ENCODE measurements at regions not wholly inside any gene's neighbourhood (a gene's known extent, or its start where the extent isn't known, plus 50 kb on each side); places are given as distances from the start of the nearest gene placed in this dataset.
"Not testable (repeated sequence)": the region's sequence is repeated elsewhere in the genome, so short reads cannot be mapped to it uniquely, and the experiment has no call there.

- no peak for DNase-seq (ENCODE audit: low spot score)
Observed at GRCh38 chrX:122047261-122047660, 999.9 kb downstream of the GLUD2 start.

DNA sequence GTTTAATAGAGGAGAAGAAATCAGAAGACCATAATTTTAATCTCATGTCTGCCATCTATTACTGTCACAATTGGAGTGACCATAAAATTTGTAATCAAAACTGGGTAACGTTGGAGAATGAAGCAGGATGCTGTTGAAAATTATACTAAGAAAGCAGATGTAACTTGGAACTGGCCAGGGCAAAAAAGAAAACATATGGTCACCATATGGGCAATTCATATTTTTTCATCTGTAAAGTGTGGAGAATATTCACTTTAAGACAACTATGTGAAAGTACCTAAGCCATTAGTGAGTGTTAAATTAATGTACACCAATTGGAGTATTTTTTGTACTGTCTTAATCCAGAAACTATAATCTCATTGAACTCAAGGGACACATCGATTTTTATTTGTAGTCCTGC, 1008.0 kb downstream of the GLUD2 start:
- no peak for DNase-seq (ENCODE audit: low spot score)

DNA sequence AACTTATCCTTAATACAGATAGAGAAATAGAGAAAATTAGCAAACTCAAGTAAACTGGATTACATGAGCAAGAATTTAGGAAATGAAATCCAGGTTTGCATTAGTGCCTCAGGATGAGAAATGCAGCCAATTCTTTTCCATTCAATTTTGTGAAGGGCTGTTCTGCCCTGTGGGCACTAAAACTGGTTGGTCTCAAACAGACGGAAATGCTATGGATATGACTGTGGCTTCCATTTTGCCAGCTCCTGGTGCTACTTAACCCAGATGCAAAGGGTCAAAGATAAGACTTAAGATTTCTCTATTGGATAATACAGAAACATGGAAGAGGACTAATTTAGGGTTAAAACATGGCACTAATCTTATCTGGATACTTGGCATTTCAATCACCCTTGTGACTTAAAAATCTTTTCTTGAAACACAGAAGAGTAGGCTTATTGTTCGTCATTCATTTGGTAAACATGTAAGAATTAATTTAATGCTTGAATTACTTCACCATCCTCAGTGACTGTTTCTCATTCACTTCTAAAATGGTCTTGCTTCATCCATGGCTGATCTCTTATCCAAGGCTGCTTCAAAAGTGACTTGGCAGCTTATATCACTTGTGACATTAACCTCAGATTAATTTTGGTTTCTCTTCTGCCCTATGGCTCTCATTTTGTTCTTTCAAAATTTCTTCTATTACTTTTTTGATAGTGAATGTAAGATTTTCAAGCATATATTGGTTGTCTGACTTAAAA, 1008.7 kb downstream of the GLUD2 start:
- no peak for DNase-seq (ENCODE audit: low spot score)

GRCh38 chrX:122076241-122076640, 1028.8 kb downstream of the GLUD2 start:
- DNase-seq (ENCODE audit: low spot score), result no peak

DNA sequence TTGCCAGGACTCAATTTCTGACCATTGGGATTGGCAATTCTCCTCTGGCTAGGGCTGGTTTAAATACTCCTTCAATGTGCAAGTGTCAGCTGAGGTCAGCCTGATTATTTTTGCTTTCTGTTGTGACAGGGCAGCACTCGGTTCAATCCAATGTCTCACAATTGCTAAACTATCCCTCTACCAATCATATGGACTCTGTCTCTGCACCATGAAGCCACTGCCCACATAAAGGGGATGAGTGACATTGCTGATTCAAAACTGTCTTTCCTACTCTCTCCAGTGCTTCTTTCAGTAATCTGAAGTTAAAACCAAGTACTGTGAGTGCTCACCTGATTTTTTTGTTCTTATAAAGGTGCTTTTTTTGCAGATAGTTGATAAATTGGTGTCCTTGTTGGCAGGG, 1030.7 kb downstream of the GLUD2 start:
- DNase-seq (ENCODE audit: low spot score), result no peak

- no peak for DNase-seq (ENCODE audit: low spot score)
Observed at GRCh38 chrX:122087341-122087740, 1039.9 kb downstream of the GLUD2 start.

DNA sequence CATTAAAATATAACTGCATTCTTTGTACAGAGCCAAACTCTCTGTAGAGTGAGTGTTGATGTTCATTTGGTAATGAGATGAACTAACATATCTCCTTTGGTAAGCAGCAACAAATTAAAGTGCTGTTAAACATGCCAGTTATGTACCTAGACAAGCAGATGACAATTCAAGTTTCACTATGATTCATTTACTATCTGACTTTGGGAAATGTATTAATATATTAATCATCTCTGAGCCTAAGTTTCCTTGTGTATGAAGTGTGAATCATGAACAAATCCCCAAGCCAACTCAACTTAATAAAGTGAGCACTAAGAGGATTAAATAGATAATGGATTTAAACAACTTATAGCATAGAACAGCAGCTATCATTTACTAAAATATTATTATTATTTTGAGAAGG, 1044.2 kb downstream of the GLUD2 start:
- DNase-seq (ENCODE audit: low spot score), result no peak

GRCh38 chrX:122092360-122092759, 1045.0 kb downstream of the GLUD2 start:
- no peak for DNase-seq (ENCODE audit: low spot score)

GRCh38 chrX:122092978-122093377, 1045.6 kb downstream of the GLUD2 start:
- DNase-seq (ENCODE audit: low spot score), result no peak

GRCh38 chrX:122094611-122095010, 1047.2 kb downstream of the GLUD2 start:
- DNase-seq (ENCODE audit: low spot score), result no peak

DNA sequence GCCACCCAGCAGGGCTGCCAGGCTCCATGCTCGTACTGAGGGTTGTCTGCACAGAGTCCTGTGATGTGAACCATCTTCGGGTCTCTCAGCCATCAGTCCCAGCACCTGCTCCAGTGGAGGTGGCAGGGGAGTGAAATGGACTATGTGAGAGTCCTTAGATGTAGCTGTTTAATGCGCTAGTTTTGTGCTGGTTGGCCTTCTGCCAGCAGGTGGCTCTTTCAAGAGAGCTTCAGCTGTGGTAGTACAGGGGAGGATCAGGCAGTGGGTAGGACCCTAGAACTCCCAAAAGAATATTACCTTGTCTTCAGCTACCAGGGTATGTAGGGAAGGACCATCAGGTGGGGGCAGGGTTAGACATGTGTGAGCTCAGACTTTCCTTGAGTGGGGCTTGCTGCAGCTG, 1066.0 kb downstream of the GLUD2 start:
- DNase-seq (ENCODE audit: low spot score), result no peak

DNA sequence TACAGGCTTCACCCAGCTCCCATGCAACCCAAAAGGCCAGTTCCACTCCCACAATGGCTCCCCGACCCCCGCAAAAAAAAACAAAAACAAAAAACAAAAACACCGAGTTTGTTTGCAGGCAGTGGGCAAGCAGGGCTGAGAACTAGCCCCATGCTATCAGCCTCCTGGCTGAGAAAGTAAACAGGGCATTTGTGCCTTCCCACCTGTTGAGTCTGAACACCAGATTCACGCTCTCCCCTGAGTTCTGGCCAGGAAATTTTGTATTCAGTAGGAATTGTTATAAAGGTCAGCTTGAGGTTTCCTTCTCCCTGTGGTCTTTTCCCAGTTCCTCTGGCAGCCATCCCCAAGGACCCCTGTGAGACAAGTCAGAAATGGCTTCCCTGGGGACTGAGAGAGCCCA, 1066.5 kb downstream of the GLUD2 start:
- DNase-seq (ENCODE audit: low spot score), result no peak

DNA sequence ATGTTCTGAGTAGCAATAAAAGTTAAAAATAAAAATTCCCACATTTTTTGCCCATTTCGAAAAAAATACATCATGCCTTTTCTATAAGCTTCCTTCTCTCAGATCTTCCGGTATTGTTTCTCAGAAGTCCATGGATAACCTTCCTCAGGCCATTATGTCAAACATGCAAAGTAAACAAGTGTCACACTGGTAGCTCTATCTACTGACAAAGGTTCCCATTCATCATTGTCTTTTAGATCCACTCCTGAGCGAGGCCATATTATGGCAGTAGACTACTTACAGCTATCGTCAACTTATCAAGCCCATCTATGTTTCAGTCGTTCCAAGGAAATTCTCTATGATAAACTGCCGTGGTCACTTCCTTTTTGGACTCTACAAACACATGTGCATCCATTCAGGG, 1068.2 kb downstream of the GLUD2 start:
- no peak for DNase-seq (ENCODE audit: low spot score)

DNA sequence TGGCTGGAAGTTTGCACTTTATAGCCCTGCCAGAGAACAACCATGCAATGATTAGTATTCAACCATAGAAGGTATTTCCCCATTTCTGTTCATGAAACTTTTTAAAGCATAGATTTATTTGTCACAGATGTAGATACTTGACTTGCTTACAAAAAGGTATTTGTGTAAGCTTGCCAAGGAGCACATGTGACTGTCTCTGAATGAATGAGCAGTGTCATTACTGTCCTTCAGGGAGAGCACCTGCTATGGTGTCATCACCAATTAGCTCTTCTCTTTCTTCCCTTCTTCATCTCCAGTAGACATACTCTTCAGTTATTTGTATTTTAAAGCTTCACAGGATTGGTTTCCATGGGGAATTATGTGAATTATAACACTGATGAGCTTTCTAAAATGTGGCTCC, 1064.7 kb upstream of the GRIA3 start:
- no peak for DNase-seq (ENCODE audit: low spot score)

DNA sequence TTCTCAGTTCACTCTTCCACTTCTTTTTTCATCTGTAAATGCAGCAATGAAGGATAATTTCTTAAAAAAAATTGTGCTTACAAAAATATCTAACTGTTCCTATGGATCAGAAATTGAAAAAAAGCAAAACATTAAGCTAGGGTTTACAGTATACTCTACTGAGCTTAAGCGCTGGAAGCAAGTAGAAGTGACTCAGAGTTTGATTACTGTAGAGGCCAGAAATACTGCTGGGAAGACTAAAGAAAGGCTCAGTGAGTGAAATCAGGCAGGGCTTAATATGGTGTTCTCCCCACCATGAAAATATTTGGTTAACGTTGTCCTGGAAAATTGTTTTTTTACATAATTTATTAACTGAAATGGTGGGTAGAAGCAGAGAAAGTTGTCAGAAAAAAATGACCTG, 1061.8 kb upstream of the GRIA3 start:
- DNase-seq (ENCODE audit: low spot score), result no peak

- no peak for DNase-seq (ENCODE audit: low spot score)
Observed at GRCh38 chrX:122133478-122133877, 1050.6 kb upstream of the GRIA3 start.

DNA sequence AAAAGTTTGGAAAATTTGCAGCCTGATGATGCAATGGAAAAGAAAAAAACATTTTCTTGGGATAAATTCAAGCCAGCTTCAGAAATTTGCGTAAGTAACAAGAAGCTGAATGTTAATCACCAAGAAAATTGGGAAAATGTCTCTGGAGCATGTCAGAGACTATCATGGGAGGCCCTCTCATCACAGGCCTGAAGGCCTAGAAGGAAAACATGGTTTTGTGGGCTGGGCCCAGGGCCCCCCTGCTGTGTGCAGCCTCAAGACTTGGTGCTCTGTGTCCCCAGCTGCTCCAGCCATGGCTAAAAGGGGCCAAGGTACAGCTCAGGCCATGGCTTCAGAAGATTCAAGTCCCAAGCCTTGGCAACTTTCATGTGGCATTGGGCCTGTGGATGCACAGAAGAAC, 1049.8 kb upstream of the GRIA3 start:
- DNase-seq (ENCODE audit: low spot score), result no peak

DNA sequence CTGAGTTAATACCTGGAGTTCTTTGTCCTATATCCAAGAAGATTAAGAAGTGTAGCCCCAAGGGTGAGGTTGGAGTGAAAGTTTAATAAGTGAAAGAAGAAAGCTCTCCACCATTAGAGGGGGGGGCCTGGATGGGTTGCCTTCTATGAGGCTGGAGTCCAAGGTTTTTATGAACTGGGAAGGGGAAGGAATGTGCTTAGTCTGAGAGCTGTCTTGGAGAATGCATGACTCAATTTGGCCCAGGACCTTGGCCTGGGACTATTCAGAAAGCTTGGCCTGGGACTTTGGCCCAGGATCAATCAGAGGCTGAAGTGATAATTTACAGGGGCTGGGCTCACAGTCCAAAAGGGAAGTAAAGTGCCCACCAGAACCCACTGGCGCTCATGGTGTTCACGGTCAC, 1049.0 kb upstream of the GRIA3 start:
- no peak for DNase-seq (ENCODE audit: low spot score)

DNA sequence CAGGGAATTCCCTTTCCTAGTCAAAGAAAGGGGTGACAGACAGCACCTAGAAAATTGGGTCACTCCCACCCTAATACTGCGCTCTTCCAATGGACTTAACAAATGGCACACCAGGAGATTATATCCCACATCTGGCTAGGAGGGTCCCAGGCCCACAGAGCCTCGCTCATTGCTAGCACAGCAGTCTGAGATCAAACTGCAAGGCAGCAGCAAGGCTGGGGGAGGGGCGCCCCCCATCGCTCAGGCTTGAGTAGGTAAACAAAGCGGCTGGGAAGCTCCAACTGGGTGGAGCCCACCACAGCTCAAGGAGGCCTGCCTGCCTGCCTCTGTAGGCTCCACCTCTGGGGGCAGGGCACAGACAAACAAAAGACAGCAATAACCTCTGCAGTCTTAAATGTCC, 1043.9 kb upstream of the GRIA3 start:
- not testable (repeated sequence) for DNase-seq (ENCODE audit: low spot score)

DNA sequence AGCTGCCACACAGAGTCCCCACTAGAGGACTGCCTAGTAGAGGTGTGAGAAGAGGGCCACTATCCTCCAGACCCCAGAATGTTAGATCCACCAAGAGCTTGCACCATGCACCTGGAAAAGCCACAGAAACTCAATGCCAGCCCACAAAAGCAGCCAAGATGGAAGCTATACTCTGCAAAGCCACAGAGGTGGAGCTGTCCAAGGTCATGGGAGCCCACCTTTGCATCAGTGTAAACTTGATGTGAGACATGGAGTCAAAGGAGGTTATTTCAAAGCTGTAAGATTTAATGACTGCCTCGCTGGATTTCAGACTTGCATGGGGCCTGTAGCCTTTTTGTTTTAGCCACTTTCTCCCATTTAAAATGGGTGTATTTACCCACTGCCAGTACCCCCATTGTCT, 1030.1 kb upstream of the GRIA3 start:
- DNase-seq (ENCODE audit: low spot score), result no peak

DNA sequence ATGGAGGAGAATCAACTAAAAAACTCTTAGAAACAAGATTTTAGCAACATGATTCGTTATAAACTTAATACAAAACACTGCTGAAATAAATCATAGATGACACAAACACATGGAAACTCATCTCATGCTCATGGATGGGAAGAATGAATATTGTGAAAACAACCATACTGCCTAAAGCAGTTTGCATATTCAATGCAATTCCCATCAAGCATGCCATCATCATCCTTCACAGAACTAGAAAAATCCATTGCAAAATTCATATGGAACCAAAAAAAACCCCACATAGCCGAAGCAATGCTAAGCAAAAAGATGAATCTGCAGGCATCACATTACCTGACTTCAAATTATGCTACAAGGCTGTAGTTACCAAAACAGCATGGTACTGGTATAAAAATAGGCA, 1015.8 kb upstream of the GRIA3 start:
- DNase-seq (ENCODE audit: low spot score), result no peak

GRCh38 chrX:122184791-122185190, 999.3 kb upstream of the GRIA3 start:
- DNase-seq (ENCODE audit: low spot score), result no peak

GRCh38 chrX:122187069-122187713, 996.9 kb upstream of the GRIA3 start:
- no peak for DNase-seq (ENCODE audit: low spot score)

GRCh38 chrX:122188751-122189150, 995.3 kb upstream of the GRIA3 start:
- DNase-seq (ENCODE audit: low spot score), result no peak

Measured in putamen (tissue), 1 donor.